Neural progenitor cell (in vitro differentiated cells): ENCODE measurements at regions not wholly inside any gene's neighbourhood (a gene's known extent, or its start where the extent isn't known, plus 50 kb on each side); places are given as distances from the start of the nearest gene placed in this dataset.

Source experiments
- DNase-seq: peaks from one replicate; pipeline ENCODE4 v3.0.0-alpha.2; 2016; ENCODE audit warnings: low spot score
- H2AFZ ChIP-seq: fragments of 200-600 bp; sonication (generic); replicated peaks from 2 replicates; pipeline ENCODE4 v1.6.1; 2016; ENCODE audit warnings: antibody characterized with exemption
- H3F3A ChIP-seq: fragments of 200-600 bp; sonication (generic); 2 replicates; pipeline ENCODE4 v1.6.1; 2016; ENCODE audit warnings: antibody characterized with exemption, low read depth
- H3K27ac ChIP-seq: fragments of 200-600 bp; sonication (generic); 2 replicates; pipeline ENCODE4 v1.5.1; 2016; ENCODE audit warnings: mild to moderate bottlenecking
- H3K27me3 ChIP-seq: fragments of 200-600 bp; sonication (generic); 2 replicates; pipeline ENCODE4 v1.6.1; 2016; ENCODE audit warnings: mild to moderate bottlenecking, moderate library complexity
- H3K36me3 ChIP-seq: fragments of 200-600 bp; sonication (generic); 2 replicates; pipeline ENCODE4 v1.5.1; 2016
- H3K4me1 ChIP-seq: fragments of 200-600 bp; sonication (generic); 2 replicates; pipeline ENCODE4 v1.6.1; 2016; ENCODE audit warnings: mixed run types
- H3K4me2 ChIP-seq: fragments of 200-600 bp; sonication (generic); 2 replicates; pipeline ENCODE4 v1.6.1; 2016
- H3K4me3 ChIP-seq: fragments of 200-600 bp; sonication (generic); 2 replicates; pipeline ENCODE4 v1.5.1; 2016
- H3K79me2 ChIP-seq: fragments of 200-600 bp; sonication (generic); 2 replicates; pipeline ENCODE4 v1.6.1; 2016; ENCODE audit warnings: low read depth
- H3K9ac ChIP-seq: fragments of 200-600 bp; sonication (generic); 2 replicates; pipeline ENCODE4 v1.6.1; 2016
- H3K9me3 ChIP-seq: fragments of 200-600 bp; sonication (generic); 2 replicates; pipeline ENCODE4 v1.5.1; 2016; ENCODE audit warnings: low read depth
- H4K20me1 ChIP-seq: fragments of 200-600 bp; sonication (generic); 2 replicates; pipeline ENCODE4 v1.6.1; 2016; ENCODE audit warnings: low read depth
- H3K27ac Mint-ChIP-seq: 3 replicates; pipeline ENCODE4 v1.8.0; 2021; ENCODE audit warnings: mixed read lengths
- H3K27me3 Mint-ChIP-seq: 2 replicates; pipeline ENCODE4 v1.8.0; 2022; ENCODE audit warnings: low read depth, mild to moderate bottlenecking, inconsistent platforms, moderate library complexity, mixed read lengths; ENCODE audit not compliant: insufficient read depth
- H3K36me3 Mint-ChIP-seq: 3 replicates; pipeline ENCODE4 v1.8.0; 2021; ENCODE audit warnings: mixed read lengths
- H3K4me1 Mint-ChIP-seq: 3 replicates; pipeline ENCODE4 v1.8.0; 2021; ENCODE audit warnings: mixed read lengths
- H3K4me3 Mint-ChIP-seq: 3 replicates; pipeline ENCODE4 v1.8.0; 2021; ENCODE audit warnings: mild to moderate bottlenecking, moderate library complexity, mixed read lengths
- H3K9me3 Mint-ChIP-seq: 3 replicates; pipeline ENCODE4 v1.8.0; 2020; ENCODE audit warnings: mixed read lengths
- EZH2 ChIP-seq: fragments of 200-600 bp; sonication (generic); IDR thresholded peaks from 2 replicates; pipeline ENCODE4 v1.6.1; 2017; ENCODE audit warnings: antibody characterized with exemption, mild to moderate bottlenecking, moderate library complexity
- EZH2phosphoT487 ChIP-seq: fragments of 200-600 bp; sonication (generic); IDR thresholded peaks from 2 replicates; pipeline ENCODE4 v1.6.1; 2017; ENCODE audit warnings: antibody characterized with exemption
- TF ChIP-seq, protein P1 (sequence below): fragments of 200-600 bp; sonication (generic); IDR thresholded peaks from 2 replicates; pipeline ENCODE4 v1.5.1; 2017; ENCODE audit warnings: antibody characterized with exemption, mild to moderate bottlenecking

GRCh38 chr2:65583061-65583460 is 150.7 kb upstream of the SPRED2 start:
- no peaks in the 10 kb centered on the region for H3K27me3 ChIP-seq
- no peak overlapping the region for H3K27ac ChIP-seq
- H3F3A ChIP-seq, result peaks cover 9% of the 10 kb centered on the region
- peaks cover 9% of the 10 kb centered on the region for H3K4me1 Mint-ChIP-seq
- H3K9me3 Mint-ChIP-seq, result peaks cover 6% of the 10 kb centered on the region
- H3K36me3 Mint-ChIP-seq, result no peaks in the 10 kb centered on the region
- no peak overlapping the region for H3K4me3 Mint-ChIP-seq
- H3K36me3 ChIP-seq, result no peaks in the 10 kb centered on the region
- H3K27me3 Mint-ChIP-seq, result peaks cover 3% of the 10 kb centered on the region
- TF ChIP-seq EZH2phosphoT487 (no peak), EZH2 (no peak)
- TF ChIP-seq, protein P1, sequence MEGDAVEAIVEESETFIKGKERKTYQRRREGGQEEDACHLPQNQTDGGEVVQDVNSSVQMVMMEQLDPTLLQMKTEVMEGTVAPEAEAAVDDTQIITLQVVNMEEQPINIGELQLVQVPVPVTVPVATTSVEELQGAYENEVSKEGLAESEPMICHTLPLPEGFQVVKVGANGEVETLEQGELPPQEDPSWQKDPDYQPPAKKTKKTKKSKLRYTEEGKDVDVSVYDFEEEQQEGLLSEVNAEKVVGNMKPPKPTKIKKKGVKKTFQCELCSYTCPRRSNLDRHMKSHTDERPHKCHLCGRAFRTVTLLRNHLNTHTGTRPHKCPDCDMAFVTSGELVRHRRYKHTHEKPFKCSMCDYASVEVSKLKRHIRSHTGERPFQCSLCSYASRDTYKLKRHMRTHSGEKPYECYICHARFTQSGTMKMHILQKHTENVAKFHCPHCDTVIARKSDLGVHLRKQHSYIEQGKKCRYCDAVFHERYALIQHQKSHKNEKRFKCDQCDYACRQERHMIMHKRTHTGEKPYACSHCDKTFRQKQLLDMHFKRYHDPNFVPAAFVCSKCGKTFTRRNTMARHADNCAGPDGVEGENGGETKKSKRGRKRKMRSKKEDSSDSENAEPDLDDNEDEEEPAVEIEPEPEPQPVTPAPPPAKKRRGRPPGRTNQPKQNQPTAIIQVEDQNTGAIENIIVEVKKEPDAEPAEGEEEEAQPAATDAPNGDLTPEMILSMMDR, result no peak
- no peak for DNase-seq
- H3K27ac Mint-ChIP-seq, result no peak overlapping the region
- H3K79me2 ChIP-seq, result no peaks in the 10 kb centered on the region
- no peak overlapping the region for H3K4me2 ChIP-seq
- no peaks in the 10 kb centered on the region for H4K20me1 ChIP-seq
- H3K4me1 ChIP-seq, result peaks cover 11% of the 10 kb centered on the region
- H2AFZ ChIP-seq, result no peak overlapping the region
- no peak overlapping the region for H3K4me3 ChIP-seq
- no peak overlapping the region for H3K9ac ChIP-seq
- H3K9me3 ChIP-seq, result no peaks in the 10 kb centered on the region

GRCh38 chr2:65582364-65582763 is 150.0 kb upstream of the SPRED2 start:
- no peak overlapping the region for H3K4me2 ChIP-seq
- Mint-ChIP-seq H3K4me1 (peaks cover 9% of the 10 kb centered on the region), H3K27me3 (peaks cover 3% of the 10 kb centered on the region), H3K36me3 (no peaks in the 10 kb centered on the region), H3K4me3 (no peak overlapping the region), H3K9me3 (peaks cover 6% of the 10 kb centered on the region), H3K27ac (no peak overlapping the region)
- no peak overlapping the region for H3K9ac ChIP-seq
- no peak overlapping the region for H3K27ac ChIP-seq
- H3F3A ChIP-seq, result peaks cover 9% of the 10 kb centered on the region
- no peaks in the 10 kb centered on the region for H3K36me3 ChIP-seq
- H3K27me3 ChIP-seq, result no peaks in the 10 kb centered on the region
- H2AFZ ChIP-seq, result no peak overlapping the region
- TF ChIP-seq, protein P1, result no peak
- no peak for TF ChIP-seq EZH2phosphoT487
- TF ChIP-seq EZH2, result no peak
- H3K4me3 ChIP-seq, result no peak overlapping the region
- no peaks in the 10 kb centered on the region for H3K79me2 ChIP-seq
- H4K20me1 ChIP-seq, result no peaks in the 10 kb centered on the region
- peaks cover 11% of the 10 kb centered on the region for H3K4me1 ChIP-seq
- H3K9me3 ChIP-seq, result no peaks in the 10 kb centered on the region
- DNase-seq, result no peak

- Histone ChIP-seq H3K9me3 (no peaks in the 10 kb centered on the region), H3F3A (peaks cover 9% of the 10 kb centered on the region), H3K4me2 (no peak overlapping the region), H3K4me1 (peaks cover 11% of the 10 kb centered on the region), H3K4me3 (no peak overlapping the region), H2AFZ (no peak overlapping the region), H3K36me3 (no peaks in the 10 kb centered on the region), H3K27ac (no peak overlapping the region), H3K27me3 (no peaks in the 10 kb centered on the region), H3K79me2 (no peaks in the 10 kb centered on the region), H3K9ac (no peak overlapping the region), H4K20me1 (no peaks in the 10 kb centered on the region)
- Mint-ChIP-seq H3K4me1 (peaks cover 12% of the 10 kb centered on the region), H3K4me3 (no peak overlapping the region), H3K9me3 (peaks cover 6% of the 10 kb centered on the region), H3K27ac (no peak overlapping the region), H3K36me3 (no peaks in the 10 kb centered on the region), H3K27me3 (peaks cover 3% of the 10 kb centered on the region)
- TF ChIP-seq, protein P1, result no peak
- TF ChIP-seq EZH2phosphoT487, result no peak
- no peak for TF ChIP-seq EZH2
- DNase-seq, result no peak
Observed at GRCh38 chr2:65580824-65581223, 148.4 kb upstream of the SPRED2 start.
